HG03342 (cell line): ENCODE measurements at regions not wholly inside any gene's neighbourhood (a gene's known extent, or its start where the extent isn't known, plus 50 kb on each side); places are given as distances from the start of the nearest gene placed in this dataset.
"Not testable (repeated sequence)": the region's sequence is repeated elsewhere in the genome, so short reads cannot be mapped to it uniquely, and the experiment has no call there.

Source experiments
- ATAC-seq: cut with Tn5 transposase; IDR thresholded peaks from one replicate; pipeline ENCODE4 v1.9.1; 2021; ENCODE audit warnings: mild to moderate bottlenecking, moderate library complexity; ENCODE audit not compliant: unreplicated experiment

DNA sequence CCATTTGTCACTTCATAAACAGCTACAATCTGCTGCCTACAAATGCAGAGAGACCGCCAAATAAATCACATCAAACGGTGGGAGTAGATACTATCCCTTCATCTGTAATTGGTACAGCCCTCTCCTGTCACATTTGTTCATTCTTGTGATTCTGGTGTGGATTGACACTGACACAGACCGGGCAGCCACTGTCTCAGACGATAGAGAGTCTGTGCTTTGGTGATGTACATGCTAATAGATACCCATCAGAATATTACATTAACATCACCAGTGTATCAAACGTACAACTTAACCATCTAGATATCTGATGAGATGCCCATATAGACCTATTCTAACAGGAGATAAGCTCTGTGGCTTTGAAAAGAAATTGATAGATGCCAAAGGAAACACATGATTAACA is 419.7 kb upstream of the ZEB2 start:
- ATAC-seq: no peak

DNA sequence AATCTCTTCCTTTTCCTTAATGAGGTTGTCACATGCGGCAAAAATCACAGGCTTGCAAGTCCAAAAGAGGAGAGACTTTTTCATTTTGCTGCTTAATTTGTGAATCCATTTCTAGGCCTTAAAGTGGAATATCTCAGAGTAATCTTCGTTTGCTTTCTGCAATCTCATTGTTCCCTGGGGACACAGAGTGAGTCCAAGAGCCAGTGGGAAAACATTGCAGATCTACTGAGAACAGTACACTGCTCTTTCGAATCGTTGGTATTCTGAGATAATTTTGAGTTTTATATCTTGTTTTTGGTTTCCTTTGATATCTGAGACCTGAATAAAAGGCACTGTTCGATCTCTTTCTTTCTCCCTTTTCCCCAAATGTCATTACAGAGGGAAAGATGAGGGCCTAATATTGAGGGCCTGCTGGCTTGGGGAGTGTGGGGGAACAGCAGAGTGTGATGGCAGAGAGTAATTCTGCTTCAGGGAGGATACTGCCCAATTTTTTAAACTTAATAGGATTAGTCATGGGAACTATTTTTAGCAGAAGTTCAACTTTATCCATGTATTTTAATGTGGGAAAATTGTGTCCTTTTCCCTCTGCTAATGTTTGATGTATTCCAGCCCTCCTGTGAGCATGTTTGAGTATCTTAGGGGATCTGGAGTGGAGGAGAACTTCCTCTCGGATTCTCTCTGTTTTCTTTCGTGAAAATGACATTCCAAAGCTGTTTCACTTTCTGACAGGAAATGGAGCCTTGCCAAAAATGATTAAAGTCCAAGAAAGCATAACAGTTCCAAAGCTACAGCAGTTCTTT is 418.2 kb upstream of the ZEB2 start:
- ATAC-seq: no peak

DNA sequence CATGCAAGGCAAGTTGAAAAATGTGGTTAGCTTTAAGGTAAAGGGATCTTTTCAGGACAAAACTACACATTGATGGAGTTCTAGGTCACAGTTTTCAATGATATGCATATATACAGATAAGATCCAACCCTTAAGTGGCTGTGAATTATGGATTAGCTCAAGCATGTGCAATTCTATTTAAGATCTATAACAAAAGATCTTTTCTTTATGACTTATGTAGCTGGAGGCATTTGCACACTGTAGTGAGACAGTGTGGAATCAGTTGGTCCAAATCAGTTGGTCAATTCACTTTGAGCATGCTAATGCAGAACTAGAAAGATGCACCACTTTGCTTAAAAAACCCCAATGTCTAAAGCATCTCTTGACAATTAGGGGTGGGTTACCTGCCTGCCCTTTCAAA is 417.1 kb upstream of the ZEB2 start:
- ATAC-seq: no peak

DNA sequence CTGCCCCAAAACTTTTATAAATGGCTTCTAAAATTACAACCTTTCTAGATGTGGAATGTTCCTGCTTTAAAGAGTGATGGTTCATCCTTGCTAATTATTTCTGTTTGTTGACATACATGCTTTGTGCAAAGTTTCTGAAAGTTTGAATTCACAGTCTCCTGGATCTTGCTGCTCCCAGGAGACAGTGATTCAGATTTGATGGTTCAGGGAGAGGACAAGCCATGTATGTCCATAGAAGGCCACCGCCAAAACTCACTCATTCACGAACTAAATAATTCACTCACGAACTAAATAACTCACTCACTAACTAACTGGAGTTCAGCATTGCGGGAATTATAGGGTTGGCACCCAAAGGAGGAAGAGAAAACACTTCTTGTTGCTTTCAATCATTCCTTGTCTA is 416.5 kb upstream of the ZEB2 start:
- no peak for ATAC-seq

DNA sequence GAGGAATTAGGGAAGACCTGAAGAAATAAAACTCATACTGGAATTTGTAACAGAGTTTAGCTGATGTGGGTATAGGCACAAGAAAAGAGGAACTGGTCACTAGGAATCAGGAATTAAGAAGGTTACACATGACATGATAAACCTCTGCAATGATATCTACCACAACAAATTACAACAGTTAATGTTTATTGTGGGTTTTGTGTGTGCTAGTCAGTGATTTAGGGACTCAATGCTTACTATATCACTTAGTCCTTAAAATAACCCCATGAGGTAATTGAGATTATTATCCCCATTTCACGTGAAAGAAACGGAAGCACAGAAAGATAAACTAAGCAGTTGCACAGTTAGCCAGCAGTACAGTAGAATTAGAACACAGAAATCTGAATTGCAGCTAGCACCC is 415.8 kb upstream of the ZEB2 start:
- ATAC-seq: no peak

DNA sequence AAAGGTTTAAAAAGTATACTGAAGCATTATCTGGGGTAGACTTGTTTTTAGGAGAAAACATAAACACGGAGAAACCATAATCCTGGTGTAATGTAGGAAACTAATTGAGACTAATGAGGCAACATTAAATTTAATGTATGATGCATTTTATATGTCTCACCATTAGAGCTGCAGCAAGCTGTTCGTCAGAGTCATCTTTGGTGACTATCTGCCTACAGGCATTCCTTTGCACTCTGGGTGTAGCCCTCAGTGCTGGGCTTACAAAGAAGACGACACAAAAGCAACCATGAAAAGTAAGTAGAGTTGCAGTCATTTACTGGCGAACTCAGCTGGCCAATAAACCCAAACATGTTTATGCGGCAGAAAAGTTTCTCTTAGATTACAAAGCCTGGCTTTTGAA is 415.3 kb upstream of the ZEB2 start:
- ATAC-seq: no peak

DNA sequence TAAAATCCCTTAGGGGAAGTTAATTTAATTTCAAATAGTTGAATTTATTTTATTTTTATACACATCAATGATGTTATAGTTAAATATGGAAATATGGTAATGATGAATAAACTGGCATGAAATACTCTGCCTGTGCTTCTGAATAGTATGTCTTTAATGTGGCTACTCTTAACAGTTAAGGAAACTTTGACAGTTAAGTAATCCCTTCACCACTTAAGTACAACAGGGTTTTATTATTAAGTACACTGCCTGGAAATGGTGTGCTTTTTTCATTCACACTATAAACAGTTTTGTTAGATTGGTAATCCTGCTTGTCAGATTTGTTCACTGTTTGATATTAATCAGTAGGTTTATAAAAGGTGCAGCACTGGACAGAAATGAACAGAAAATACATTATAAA is 412.0 kb upstream of the ZEB2 start:
- ATAC-seq: no peak

DNA sequence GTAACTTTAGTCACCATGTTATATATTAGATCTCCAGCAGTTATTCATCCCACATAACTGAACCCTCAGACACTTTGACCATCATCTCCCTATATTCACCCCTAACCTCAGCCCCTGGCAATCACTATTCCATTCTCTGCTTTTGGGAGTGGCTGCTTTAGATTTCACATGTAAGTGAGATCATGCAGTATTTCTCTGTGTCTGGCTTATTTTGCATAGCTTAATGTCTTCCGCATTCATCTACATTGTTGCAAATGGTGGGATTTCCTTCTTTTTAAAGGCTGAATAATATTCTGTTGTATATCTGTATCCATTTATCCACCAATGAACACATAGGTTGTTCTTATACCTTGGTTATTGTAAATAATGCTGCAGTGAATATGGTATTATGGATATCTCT is 411.6 kb upstream of the ZEB2 start:
- ATAC-seq: no peak

DNA sequence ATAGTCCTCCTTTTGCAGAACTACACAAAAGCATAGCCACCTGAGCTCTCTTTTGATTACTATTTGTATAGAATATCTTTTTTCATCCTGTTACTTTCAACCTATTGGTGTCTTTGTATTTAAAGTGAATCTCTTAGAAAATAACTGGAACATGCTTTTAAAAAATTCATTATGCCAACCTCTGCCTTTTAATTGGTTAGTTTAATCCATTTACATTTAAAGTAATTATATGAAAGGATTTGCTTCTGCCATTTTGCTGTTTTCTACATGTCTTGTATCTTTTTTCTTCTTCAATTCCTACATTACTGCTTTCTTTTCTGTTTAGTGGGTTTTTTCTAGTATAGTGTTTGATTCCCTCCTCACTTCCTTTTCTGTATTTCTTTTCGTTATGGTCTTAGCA is 407.5 kb upstream of the ZEB2 start:
- ATAC-seq: no peak

DNA sequence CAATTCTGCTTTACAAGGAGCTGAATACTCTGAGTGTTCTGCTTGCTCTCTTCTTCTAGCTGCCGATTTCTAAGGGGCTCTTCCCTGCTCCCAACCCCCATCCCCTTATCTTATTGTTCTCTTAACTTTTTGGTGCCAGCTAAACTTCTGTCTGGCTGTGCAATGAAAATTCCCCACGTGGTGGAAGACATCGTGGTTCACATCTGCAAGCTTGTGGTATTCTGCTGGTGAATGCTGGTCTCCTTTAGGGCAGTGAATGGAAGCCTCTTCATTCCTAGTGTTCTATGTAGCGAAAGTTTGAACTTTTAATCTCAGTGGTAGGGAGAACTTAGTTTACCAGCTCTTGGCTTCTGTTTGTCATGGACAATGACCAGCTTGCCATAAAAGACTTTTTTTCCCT is 406.0 kb upstream of the ZEB2 start:
- ATAC-seq: no peak

DNA sequence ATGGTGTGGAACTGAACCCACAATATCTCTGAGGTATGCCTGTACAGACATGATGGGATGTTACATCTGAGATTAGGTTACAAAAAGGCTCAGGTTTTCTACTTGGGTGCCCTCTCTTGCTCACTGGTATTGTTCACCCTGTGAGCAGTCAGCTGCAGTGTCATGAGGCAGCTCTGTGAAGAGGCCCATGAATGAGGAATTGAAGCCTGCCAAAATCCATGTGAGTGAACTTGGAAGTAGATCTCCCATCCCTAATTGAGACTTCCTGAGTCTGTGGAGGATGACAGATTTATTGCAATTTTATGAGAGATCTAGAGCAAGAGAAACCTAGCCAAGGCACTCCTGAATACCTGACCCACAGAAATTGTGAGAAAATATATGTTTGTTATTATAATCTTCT is 404.9 kb upstream of the ZEB2 start:
- no peak for ATAC-seq

DNA sequence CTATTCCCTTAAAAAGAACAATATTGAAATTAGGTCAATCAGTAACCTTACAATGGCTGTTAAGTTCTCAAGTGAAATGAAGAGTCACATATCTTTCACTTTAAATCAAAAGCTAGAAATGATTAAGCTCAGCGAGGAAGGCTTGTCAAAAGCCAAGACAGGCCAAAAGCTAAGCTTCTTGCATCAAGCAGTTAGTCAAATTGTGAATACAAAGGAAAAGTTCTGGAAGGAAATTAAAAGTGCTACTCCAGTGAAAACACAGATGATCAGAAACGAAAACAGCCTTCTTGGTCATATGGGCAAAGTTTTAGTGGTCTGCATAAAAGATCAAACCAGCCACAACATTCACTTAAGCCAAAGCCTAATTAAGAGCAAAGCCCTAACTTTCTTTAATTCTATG is 402.6 kb upstream of the ZEB2 start:
- ATAC-seq: no peak

DNA sequence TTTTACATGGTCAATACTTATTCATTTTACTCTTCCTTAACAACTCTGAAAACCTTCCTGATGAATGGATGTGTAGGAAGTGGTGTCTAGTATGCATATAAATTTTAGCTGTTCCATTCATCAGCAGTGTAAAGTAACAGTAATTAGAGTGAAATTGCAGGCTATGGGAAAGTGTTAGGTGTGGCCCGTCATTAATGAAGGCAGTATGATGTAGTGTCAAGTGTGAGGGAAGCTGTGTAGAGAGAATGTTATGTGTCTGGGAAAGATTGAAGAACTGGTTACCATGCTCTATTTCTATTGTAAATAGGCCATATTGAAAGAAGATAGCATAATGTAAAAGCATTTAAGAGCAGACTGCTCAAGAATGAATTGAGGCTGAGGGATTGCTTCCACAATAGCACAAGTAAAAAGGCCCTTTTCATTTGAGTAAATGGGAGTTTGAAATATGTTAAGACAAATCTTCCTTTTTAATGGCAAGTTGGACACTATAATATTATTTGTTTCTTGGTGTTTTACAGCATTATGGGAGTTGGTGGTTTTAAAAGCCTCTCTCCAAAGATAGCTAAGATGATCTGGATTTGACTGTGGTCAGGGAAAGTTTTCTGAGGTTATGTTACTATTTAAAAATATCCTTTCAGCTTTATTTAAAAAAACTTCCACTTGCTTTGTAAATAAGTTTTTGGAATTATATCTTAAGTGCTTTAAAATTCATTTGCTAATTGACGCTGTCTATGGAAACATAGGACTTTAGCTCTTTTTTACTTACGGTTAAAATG is 401.0 kb upstream of the ZEB2 start:
- no peak for ATAC-seq

DNA sequence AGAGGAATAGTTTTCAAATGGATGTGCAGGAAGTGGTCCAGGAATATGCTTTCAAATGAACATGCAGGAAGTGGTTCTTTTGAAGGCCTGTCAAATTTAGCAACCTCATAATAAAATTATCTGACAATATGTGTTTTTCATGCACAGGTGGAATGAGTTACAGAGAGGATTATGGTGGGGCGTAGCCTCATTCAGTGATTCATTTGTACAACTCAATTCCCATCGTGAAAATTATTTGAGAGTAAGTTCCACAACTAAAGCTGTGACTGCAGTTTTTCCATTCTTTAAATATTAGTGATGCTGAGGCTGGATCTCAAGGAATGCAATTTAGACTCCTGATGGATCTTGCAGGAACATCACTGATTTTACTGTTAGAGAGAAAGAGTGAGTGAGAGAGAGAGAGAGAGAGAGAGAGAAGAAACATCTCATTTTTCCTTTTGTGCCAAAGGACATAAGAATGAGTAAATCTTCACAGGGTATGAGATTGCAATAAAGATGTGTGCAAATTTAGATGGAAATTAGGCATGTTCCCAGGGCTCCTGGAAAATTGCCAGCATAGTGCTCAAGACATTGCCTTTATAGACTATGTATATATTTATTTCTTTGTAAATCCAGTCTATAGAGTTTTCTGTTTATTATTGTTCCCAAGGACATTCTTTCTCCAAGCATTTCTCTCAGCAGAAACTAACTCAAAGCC is 394.9 kb upstream of the ZEB2 start:
- no peak for ATAC-seq

DNA sequence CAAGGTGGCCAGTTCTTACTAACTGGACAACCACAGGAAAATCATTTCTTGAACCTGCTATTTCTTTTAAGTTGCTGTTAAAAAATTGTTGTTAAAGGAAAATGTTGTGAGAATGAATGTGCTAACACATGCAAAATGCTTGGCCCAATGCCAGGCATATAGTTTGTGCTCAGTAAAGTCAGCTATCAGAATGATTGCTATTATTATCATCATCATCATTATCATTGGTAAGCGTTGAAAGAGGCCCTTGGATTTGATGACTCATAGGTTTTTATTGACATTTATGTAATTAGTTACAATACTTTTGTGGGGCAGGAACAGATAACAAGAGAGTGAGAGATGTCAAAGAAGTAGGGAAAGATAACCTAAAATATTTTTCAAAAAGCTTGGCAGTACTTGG is 394.2 kb upstream of the ZEB2 start:
- ATAC-seq: no peak

DNA sequence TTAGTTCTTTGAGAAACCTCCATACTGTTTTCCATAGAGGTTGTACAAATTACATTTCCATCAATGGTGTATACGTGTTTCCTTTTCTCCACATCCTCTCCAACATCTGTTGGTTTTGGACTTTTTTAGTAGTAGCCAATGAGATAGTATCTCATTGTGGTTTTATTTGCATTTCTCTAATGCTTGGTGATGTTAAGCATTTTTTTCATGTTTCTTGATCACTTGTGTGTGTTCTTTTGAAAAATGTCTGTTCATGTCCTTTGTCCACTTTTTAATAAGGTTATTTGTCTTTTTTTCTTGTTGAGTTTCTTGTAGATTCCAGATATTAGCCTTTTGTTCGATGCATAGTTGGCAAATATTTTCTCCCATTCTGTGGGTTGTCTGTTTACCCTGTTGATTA is 392.3 kb upstream of the ZEB2 start:
- ATAC-seq: no peak

DNA sequence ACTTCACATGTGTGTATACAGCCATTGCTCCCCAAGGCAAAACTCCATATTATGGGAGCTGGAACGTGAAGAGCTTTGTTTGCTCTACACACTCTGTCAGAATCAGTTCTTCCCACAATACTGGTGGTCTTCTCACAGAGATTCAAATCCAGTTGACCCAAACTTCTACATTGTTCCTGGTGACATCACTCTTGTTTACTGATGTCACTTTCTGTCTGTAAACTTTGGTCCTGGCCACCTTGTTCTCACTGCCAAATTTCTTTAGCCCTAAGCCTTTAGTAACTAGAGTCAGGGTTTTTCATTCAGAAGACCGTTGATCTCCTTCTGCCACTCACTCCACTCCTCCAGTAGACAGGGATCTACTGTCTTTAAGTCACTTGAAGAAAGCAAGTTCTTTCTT is 386.0 kb upstream of the ZEB2 start:
- no peak for ATAC-seq

DNA sequence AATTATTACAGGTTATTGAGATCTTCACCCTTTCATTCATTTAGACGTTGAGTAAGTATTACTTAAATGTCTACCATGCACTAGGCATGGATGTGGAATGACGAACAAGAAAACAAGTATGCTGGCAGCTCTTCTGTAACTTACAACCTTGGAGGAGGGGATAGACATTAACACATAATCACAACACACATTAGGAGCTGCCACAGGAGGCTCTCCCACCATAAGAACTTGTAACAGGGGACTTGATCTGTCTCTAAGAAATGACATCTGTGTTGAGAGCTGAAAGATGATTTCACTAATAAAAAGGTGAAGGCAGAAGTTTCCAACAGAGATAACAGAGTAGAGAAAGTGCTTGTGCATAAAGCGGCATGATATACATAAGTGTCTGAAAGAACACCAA is 384.7 kb upstream of the ZEB2 start:
- no peak for ATAC-seq

DNA sequence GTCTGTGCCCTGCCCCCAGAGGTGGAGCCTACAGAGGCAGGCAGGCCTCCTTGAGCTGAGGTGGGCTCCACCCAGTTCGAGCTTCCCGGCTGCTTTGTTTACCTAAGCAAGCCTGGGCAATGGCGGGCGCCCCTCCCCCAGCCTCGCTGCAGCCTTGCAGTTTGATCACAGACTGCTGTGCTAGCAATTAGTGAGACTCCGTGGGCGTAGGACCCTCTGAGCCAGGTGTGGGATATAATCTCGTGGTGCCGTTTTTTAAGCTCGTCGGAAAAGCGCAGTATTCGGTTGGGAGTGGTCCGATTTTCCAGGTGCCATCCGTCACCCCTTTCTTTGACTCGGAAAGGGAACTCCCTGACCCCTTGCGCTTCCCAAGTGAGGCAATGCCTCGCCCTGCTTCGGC is 383.1 kb upstream of the ZEB2 start:
- not testable (repeated sequence) for ATAC-seq

DNA sequence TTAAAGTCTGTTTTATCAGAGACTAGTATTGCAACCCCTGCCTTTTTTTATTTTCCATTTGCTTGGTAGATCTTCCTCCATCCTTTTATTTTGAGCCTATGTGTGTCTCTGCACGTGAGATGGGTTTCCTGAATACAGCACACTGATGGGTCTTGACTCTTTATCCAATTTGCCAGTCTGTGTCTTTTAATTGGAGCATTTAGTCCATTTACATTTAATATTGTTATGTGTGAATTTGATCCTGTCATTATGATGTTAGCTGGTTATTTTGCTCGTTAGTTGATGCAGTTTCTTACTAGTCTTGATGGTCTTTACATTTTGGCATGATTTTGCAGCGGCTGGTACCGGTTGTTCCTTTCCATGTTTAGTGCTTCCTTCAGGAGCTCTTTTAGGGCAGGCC is 381.5 kb upstream of the ZEB2 start:
- not testable (repeated sequence) for ATAC-seq

DNA sequence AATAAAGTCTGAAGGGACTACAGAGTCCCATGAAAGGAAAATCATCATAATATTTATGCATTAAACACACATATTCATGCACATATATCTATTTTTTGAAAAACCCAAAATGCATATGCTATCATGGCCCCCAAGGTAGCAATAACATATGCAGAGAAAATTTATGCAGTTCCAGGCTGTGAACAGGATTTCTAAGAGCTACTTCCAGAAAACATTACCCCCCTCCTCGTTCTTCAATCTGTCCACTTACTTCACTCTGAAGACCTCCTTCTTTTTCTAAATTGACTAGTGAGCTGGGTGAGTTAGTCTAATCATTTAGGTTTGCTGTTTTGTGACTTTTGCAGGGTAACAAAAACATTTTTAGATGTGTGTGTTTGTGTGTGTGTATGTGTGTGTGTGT is 376.4 kb upstream of the ZEB2 start:
- ATAC-seq: no peak
